Middle frontal gyrus (tissue), 1 donor: ENCODE measurements at regions not wholly inside any gene's neighbourhood (a gene's known extent, or its start where the extent isn't known, plus 50 kb on each side); places are given as distances from the start of the nearest gene placed in this dataset.
"Not testable (repeated sequence)": the region's sequence is repeated elsewhere in the genome, so short reads cannot be mapped to it uniquely, and the experiment has no call there.

Experiments
- DNase-seq: peaks from one replicate; pipeline ENCODE4 v3.0.0-alpha.2; 2015; ENCODE audit warnings: low spot score; ENCODE audit errors: extremely low spot score

GRCh38 chr7:79563821-79564522 lies 110.5 kb upstream of the MAGI2 start:
- DNase-seq, result no peak

- no peak for DNase-seq
Measured at GRCh38 chr7:79555571-79555970, 102.1 kb upstream of the MAGI2 start.

DNA sequence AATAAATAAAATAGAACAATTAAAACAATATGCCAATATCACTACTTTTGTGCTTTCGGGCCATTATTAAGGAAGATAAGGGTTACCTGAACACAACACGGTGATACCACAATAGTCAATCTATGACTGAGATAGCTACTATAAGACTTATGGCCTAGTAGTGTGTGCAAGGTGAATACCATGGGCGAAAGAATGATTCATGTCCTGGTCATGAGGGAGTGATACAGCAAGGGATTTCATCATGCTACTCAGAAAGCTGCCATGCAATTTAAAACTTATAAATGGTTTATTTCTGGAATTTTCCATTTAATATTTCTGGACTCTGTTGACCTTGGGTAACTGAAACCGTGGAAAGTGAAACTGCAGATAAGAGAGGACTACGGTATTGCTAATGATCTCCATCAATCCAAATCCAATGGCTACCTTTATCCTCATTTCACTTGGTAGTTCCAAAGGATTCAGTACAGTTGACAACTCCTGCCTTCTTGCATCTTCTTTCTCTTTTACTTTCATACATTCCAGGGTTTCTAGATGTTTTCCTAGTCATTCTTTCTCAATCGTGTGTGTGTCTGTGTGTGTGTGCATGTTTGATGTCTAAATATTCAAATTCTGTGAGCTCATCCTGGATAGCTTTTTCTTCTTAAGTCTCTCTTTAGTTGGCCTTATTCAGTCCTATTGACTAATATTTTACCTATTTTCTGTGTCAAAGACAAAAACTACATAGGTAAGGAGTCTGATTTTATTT lies 100.5 kb upstream of the MAGI2 start:
- no peak for DNase-seq

DNA sequence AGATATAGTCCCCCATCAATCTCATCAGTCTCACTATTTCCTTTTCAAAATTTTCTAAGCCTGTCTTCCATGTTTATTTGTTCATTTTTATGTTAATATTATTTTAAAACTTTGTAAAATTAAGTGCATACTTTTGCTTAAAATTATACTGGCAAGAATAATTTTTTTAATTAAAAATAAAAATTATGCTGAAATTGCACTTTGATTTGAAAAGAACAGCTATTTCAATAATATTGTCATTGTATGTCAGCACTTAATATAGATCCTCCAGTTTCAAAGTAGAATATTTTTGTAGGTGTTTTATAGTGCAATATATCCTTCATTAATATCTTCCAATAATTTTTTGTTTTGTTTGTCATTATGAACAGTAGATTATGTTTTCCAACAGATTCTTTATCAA lies 99.0 kb upstream of the MAGI2 start:
- no peak for DNase-seq

GRCh38 chr7:79548727-79549126 lies 95.3 kb upstream of the MAGI2 start:
- no peak for DNase-seq

- no peak for DNase-seq
Measured at GRCh38 chr7:79547132-79547531, 93.7 kb upstream of the MAGI2 start.

- no peak for DNase-seq
Measured at GRCh38 chr7:79540592-79540991, 87.1 kb upstream of the MAGI2 start.

GRCh38 chr7:79534128-79534527 lies 80.7 kb upstream of the MAGI2 start:
- no peak for DNase-seq

DNA sequence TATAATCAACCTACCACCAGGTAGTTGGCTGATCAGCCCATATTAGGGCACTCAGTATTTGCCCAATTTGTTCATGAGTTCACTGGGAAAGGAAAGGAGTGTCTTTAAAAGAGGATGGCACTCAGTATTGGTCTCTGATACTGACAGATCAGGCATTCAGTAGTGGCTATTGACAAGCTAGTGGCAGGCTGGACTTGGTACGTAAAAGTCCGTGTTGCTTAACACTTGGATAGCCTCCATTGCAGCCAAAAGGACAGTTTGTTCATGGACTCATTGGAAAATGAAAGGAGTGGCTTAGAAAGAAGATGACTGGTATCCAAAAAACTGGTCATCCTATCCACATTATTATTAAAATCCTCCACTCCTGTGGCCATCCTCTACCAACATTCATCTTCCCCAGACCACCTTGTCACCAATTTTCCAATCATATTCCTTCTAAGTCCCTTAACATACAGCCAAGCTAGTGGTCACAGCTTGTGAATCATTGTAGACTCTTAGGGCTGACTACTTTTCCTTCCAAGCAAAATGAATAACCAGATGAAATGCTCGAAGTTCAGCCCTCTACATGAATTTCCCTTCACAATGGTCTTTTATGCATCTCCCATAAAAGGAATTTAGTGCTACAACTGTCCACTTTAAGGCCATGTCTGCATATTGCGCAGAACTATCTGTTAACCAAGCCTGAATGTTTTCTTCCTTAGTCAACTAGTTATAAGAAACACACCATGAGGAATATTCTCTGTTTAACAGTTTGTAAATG lies 78.6 kb upstream of the MAGI2 start:
- DNase-seq, result no peak

DNA sequence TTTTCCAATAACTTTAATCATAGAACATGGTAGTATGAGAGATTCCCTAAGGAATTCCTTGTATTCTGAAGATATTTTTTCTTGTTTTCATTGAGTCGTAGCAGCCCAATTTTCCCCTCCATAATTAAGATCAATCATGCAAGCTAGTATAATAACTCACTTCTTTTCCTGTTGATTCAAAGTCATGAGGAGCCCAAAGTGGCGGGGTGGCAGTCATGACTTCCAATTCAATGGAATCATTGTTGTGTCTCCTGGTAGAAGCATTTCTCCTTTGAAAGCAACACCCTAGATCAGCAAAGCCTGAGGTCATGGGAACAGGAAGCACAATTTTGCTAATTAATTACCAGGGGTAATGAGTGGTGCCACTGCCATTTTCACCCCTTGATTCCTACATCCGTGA lies 77.6 kb upstream of the MAGI2 start:
- no peak for DNase-seq

GRCh38 chr7:79529881-79530235 lies 76.4 kb upstream of the MAGI2 start:
- DNase-seq, result no peak

DNA sequence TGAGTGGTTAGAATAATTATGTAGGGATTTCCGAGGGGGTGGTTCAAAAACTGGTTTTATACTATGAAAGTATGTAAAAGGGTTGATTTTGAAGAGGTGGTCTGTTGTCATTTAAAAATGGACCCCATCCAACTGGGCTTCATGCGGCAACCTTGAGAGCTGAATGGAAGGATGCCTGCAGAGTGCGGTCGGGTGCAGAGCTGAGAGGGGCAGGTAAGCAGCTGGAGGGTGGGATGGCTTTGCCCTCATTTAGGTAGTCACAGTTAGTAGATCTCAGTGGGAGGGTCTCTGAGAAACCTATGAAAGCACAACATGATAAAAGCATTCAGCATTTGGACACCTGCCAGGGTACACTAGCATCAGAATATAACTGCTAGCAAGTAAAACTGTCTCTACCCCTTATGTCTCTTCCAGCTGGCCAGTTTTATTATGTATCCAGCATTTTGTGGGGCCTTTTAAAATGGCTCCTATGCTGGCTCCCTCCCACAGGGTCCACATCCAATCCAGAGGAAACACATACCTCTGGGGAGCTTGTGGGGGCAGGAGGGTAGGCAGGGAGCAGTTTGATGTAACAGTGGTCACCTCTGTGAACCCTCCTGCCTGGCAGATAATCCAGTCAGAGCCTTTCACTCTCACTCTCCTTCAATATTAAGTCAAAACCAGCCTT lies 75.9 kb upstream of the MAGI2 start:
- DNase-seq, result no peak

DNA sequence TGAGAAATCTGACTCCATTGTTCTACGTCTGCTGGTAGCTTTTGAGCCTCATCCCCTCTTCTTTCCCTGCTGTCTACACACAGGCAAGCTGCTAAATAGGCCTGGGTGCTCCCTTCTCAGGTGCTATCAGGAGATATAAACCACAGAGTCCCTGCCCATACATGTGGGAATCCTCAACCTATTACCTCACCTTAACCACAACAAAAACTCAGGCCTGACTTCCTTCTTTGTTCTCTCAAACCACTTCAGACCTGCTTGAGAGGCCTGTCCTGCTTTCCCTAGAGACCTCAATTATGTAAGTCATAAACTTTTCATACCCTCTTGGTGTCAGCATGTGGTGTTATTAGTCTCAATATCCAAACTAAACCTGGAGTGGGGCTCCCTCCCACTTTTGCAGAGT lies 75.0 kb upstream of the MAGI2 start:
- DNase-seq, result no peak

- no peak for DNase-seq
Measured at GRCh38 chr7:79524048-79524447, 70.6 kb upstream of the MAGI2 start.

GRCh38 chr7:79523436-79523835 lies 70.0 kb upstream of the MAGI2 start:
- no peak for DNase-seq

DNA sequence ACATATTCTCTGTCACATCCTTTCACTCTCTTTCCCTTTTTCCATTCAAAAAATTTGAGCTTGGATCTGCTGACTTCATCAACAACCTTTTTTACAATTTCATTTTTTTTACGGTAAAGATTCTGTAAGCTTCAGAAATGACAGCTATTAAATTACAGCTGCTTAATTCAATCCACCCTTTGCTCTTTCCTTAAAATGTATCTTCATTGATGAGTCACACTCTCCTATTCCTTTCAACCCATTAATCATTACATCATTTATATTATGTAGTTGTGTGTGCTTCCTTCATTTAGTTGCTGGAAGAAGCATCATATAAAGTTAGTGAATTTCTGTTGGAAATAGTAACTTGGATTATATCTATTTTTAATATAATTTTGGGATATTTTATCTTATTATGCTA lies 67.1 kb upstream of the MAGI2 start:
- no peak for DNase-seq

GRCh38 chr7:79515358-79515757 lies 61.9 kb upstream of the MAGI2 start:
- no peak for DNase-seq

GRCh38 chr7:79513261-79513660 lies 59.8 kb upstream of the MAGI2 start:
- peak; percentile 20 for DNase-seq

DNA sequence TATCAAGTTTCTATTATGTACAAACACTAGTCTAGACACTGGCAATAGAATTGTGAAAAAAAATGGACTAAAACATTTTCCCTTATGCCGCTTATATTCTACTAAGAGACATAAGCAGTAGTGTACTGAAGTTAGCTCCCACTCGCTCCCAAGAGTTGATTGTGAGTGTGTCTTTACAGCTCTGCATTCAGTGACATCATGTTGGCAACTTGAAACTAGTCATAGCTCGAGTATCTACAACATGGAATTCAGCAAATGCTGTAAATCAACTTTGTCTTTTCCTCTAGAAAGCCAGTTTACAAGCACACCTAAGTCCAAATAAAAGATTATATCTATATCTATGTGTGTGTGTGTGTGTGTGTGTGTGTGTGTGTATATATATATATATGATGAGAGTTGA lies 58.8 kb upstream of the MAGI2 start:
- no peak for DNase-seq

DNA sequence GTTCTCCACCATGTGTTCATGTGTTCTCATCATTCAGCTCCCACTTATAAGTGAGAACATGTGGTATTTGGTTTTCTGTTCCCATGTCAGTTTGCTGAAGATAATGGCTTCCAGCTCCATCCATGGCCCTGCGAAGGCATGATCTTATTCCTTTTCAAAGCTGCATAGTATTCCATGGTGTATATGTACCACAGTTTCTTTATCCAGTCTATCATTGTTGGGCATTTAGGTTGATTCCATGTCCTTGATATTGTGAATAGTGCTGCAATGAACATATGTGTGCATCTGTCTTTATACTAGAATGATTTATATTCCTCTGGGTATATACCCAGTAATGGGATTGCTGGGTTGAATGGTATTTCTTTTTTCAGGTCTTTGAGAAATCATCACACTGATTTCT lies 57.6 kb upstream of the MAGI2 start:
- not testable (repeated sequence) for DNase-seq

GRCh38 chr7:79507131-79507530 lies 53.7 kb upstream of the MAGI2 start:
- DNase-seq, result no peak

DNA sequence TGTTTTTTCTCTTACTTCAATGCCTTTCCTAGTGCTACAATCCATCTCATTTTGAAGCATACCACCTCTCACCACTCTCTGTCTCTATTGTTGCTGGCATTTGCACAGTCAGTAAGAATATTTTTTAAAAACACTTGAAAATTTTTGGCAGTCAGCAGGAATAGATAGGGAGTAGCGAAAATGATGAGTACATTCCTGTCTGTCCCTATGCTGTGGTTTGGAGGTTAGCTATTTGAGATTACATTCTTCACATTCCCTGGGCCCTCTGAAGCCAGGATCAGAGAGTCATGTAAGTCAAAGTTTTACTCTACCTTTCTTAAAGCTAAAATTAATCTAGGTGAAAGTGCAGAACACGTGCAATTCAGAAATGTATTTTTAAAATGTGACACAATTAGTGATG lies 53.0 kb upstream of the MAGI2 start:
- DNase-seq, result no peak
